GM12878 (cell line): ENCODE measurements at regions not wholly inside any gene's neighbourhood (a gene's known extent, or its start where the extent isn't known, plus 50 kb on each side); places are given as distances from the start of the nearest gene placed in this dataset.
"Not testable (repeated sequence)": the region's sequence is repeated elsewhere in the genome, so short reads cannot be mapped to it uniquely, and the experiment has no call there.

Source experiments
- ATAC-seq: fragments of 200-7000 bp; cut with Tn5 transposase; 3 replicates; pipeline ENCODE4 v1.9.1; 2020; ENCODE audit warnings: mild to moderate bottlenecking, moderate library complexity
- BruUV-seq: library from RNA; stranded (reverse); fragments of 400-500 nt; replicated peaks from 2 replicates; lab custom pipeline; 2021; lab: Mats Ljungman, UMichigan
- CTCF ChIA-PET: fragments of 300-600 bp; sonication (Branson Sonifier 250); formaldehyde crosslinking; extraction: SDS; loops from one replicate; lab custom pipeline; 2021; ENCODE audit warnings: inconsistent platforms; lab: Yijun Ruan, JAX
- POLR2A ChIA-PET: fragments of 350-600 bp; formaldehyde crosslinking; extraction: SDS; loops from one replicate; lab custom pipeline; 2021; ENCODE audit warnings: inconsistent platforms; lab: Charles Lee
- RAD21 ChIA-PET: fragments of 300-600 bp; sonication (Branson Sonifier 250); formaldehyde crosslinking; loops from one replicate; lab custom pipeline; 2023; ENCODE audit warnings: antibody characterized with exemption; ENCODE audit not compliant: unreplicated experiment; lab: Charles Lee
- SMC1A ChIA-PET: fragments of 300-600 bp; sonication (Branson Sonifier 250); formaldehyde crosslinking; loops from one replicate; lab custom pipeline; 2023; ENCODE audit not compliant: unreplicated experiment, uncharacterized antibody; lab: Charles Lee
- DNase-seq: peaks from one replicate; pipeline ENCODE4 v3.0.0-alpha.2; 2011; ENCODE audit warnings: low read depth, low spot score
- FAIRE-seq: peaks from 3 replicates; lab custom pipeline; 2011; peaks lifted over from hg19 to GRCh38; lab: Jason Lieb, UNC
- H2AFZ ChIP-seq: 2 replicates; pipeline ENCODE4 v1.6.0; 2011; ENCODE audit warnings: low read depth, low read length, control low read depth; ENCODE audit not compliant: control insufficient read depth
- H3K27ac ChIP-seq: 2 replicates; pipeline ENCODE4 v1.5.1; 2011; ENCODE audit warnings: control low read depth; ENCODE audit not compliant: control insufficient read depth, insufficient read depth
- H3K27me3 ChIP-seq, 2 experiments: replicated peaks in 1 of 2; 2 replicates each; pipeline versions ENCODE4 v1.6.0 to v1.6.1; 2011; ENCODE audit warnings: low read length in 1 of 2; ENCODE audit not compliant: control insufficient read depth in 2 of 2, insufficient read depth in 2 of 2
- H3K36me3 ChIP-seq, 2 experiments: 2 replicates each; pipeline ENCODE4 v1.5.1; 2011; ENCODE audit warnings: low read length in 1 of 2; ENCODE audit not compliant: control insufficient read depth in 2 of 2, insufficient read depth in 2 of 2
- H3K4me1 ChIP-seq: 2 replicates; pipeline ENCODE4 v1.6.1; 2011; ENCODE audit warnings: mild to moderate bottlenecking, low read length, moderate library complexity, mixed read lengths; ENCODE audit not compliant: control insufficient read depth, insufficient read depth
- H3K4me2 ChIP-seq: 2 replicates; pipeline ENCODE4 v1.6.0; 2011; ENCODE audit warnings: control low read depth; ENCODE audit not compliant: control insufficient read depth, insufficient read depth
- H3K4me3 ChIP-seq: fragments of 200-600 bp; sonication (generic); 2 replicates; pipeline ENCODE4 v1.5.1; 2016
- H3K79me2 ChIP-seq: 2 replicates; pipeline ENCODE4 v1.6.0; 2011; ENCODE audit warnings: low read length; ENCODE audit not compliant: control insufficient read depth, insufficient read depth
- H3K9ac ChIP-seq: 2 replicates; pipeline ENCODE4 v1.8.0; 2011; ENCODE audit warnings: low read length, control low read depth, mixed read lengths; ENCODE audit not compliant: control insufficient read depth, insufficient read depth
- H3K9me3 ChIP-seq: replicated peaks from 3 replicates; pipeline ENCODE4 v1.5.1; 2011; ENCODE audit warnings: mild to moderate bottlenecking, low read length; ENCODE audit not compliant: control insufficient read depth, insufficient read depth
- H4K20me1 ChIP-seq: 2 replicates; pipeline ENCODE4 v1.6.0; 2011; ENCODE audit not compliant: control insufficient read depth, insufficient read depth
- ASH2L ChIP-seq: fragments of 300-600, 200-600 bp; sonication (generic); IDR thresholded peaks from 2 replicates; pipeline ENCODE4 v1.6.1; 2017; ENCODE audit warnings: low read depth, mild to moderate bottlenecking, borderline replicate concordance
- BRCA1 ChIP-seq: IDR thresholded peaks from 2 replicates; pipeline ENCODE4 v1.6.1; 2011; ENCODE audit warnings: low read depth, low read length, improper control_type of control experiment
- CREM ChIP-seq: IDR thresholded peaks from 2 replicates; pipeline ENCODE4 v1.6.1; 2014; ENCODE audit warnings: antibody characterized with exemption, low read depth
- GATAD2B ChIP-seq: fragments of 450-650 bp; conservative IDR thresholded peaks from 2 replicates; pipeline ENCODE4 v1.6.1; 2017; ENCODE audit warnings: low read depth, mild to moderate bottlenecking, moderate library complexity
- IRF4 ChIP-seq: IDR thresholded peaks from 2 replicates; pipeline ENCODE4 v1.6.1; 2011; ENCODE audit warnings: low read depth, low read length
- JUNB ChIP-seq: IDR thresholded peaks from 2 replicates; pipeline ENCODE4 v1.6.1; 2016; ENCODE audit warnings: antibody characterized with exemption, mild to moderate bottlenecking
- MTA3 ChIP-seq: IDR thresholded peaks from 2 replicates; pipeline ENCODE4 v1.6.1; 2012; ENCODE audit warnings: low read length, inconsistent platforms, borderline replicate concordance
- RAD51 ChIP-seq: fragments of 450-650 bp; IDR thresholded peaks from 2 replicates; pipeline ENCODE4 v1.6.1; 2016; ENCODE audit warnings: moderate library complexity, mild to moderate bottlenecking, inconsistent platforms
- RB1 ChIP-seq: fragments of 450-650 bp; formaldehyde crosslinking; IDR thresholded peaks from 2 replicates; pipeline ENCODE4 v1.6.1; 2017; ENCODE audit warnings: mild to moderate bottlenecking, borderline replicate concordance
- SMAD1 ChIP-seq: fragments of 450-650 bp; IDR thresholded peaks from 2 replicates; pipeline ENCODE4 v1.6.1; 2018; ENCODE audit warnings: mild to moderate bottlenecking, low read depth; ENCODE audit not compliant: partially characterized antibody
- SMARCA5 ChIP-seq: fragments of 450-650 bp; IDR thresholded peaks from 2 replicates; pipeline ENCODE4 v1.6.1; 2017; ENCODE audit warnings: mild to moderate bottlenecking
- TARDBP ChIP-seq: IDR thresholded peaks from 2 replicates; pipeline ENCODE4 v1.6.1; 2016; ENCODE audit warnings: borderline replicate concordance
- ZBED1 ChIP-seq: IDR thresholded peaks from 2 replicates; pipeline ENCODE4 v1.6.1; 2016; ENCODE audit warnings: borderline replicate concordance
- ZNF207 ChIP-seq: fragments of 450-650 bp; IDR thresholded peaks from 2 replicates; pipeline ENCODE4 v1.6.1; 2014; ENCODE audit warnings: antibody characterized with exemption, mild to moderate bottlenecking, borderline replicate concordance
- ZZZ3 ChIP-seq: IDR thresholded peaks from 2 replicates; pipeline ENCODE4 v1.6.1; 2011; ENCODE audit warnings: low read depth; ENCODE audit not compliant: control insufficient read depth, insufficient read length
- WGBS: methylation state at CpG from one replicate; pipeline ENCODE4 v1.1.6; 2016; ENCODE audit warnings: low lambda C conversion rate; ENCODE audit not compliant: insufficient replicate concordance, insufficient coverage; ENCODE audit errors: missing lambda C conversion rate; 5-methylcytosine and 5-hydroxymethylcytosine counted together
- in situ Hi-C: fragments of 300-500 bp; cut with MboI; formaldehyde crosslinking; loops from 9 replicates; pipeline ENCODE4 v1.14.3; 2018; ENCODE audit warnings: mixed read lengths
- intact Hi-C: fragments of 100-400 bp; cut with micrococcal nuclease; formaldehyde crosslinking; loops from one replicate; pipeline ENCODE4 v1.14.2; 2022; ENCODE audit not compliant: unreplicated experiment
- TF ChIP-seq, protein P1 (sequence below): fragments of 450-650 bp; IDR thresholded peaks from 2 replicates; pipeline ENCODE4 v1.6.1; 2017; ENCODE audit warnings: mild to moderate bottlenecking
- TF ChIP-seq, protein P2 (sequence below): fragments of 450-650 bp; IDR thresholded peaks from 2 replicates; pipeline ENCODE4 v1.6.1; 2017; ENCODE audit warnings: antibody characterized with exemption, mild to moderate bottlenecking, moderate library complexity

DNA sequence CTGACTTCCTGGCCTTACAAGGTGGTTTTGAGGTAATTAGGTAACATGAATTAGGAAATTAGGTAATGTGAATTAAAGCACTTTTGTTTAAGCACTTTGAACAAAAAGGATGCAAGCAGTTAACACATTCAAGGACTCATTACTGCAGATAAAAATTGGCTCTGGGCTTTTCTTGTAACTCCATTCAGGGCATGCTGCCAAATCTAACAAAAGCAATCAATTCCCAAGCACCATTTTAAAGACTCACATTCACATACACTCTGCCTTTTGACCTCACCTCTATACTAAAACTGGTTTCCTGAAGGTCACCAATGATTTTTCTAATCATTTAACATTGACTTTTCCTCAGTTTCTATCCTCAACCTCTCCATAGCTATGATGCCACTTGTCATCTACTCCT lies 251.2 kb upstream of the RHOBTB1 start:
- Histone ChIP-seq H3K79me2 (no peaks in the 10 kb centered on the region), H3K9ac (no peak overlapping the region), H3K27me3 (no peaks in the 10 kb centered on the region), H3K4me1 (no peaks in the 10 kb centered on the region), H3K4me2 (no peak overlapping the region), H2AFZ (no peak overlapping the region), H3K9me3 (no peaks in the 10 kb centered on the region; the same call in 2 of the 3 replicates), H3K36me3 (no peaks in the 10 kb centered on the region), H4K20me1 (no peaks in the 10 kb centered on the region), H3K4me3 (no peak overlapping the region)
- FAIRE-seq: no peak
- ChIA-PET CTCF (no interaction called here), SMC1A (interaction anchor here (0.6 kb wide), 1 partner anchor 38 kb away, joined by 3 read pairs; no protein-coding TSS in a partner anchor)
- in situ Hi-C loops: no loop called here
- BruUV-seq: no TSS peak
- no peak for ATAC-seq
- no peak for TF ChIP-seq CREM
- no peak for TF ChIP-seq ASH2L
- no peak for TF ChIP-seq SMARCA5
- TF ChIP-seq, protein P1, sequence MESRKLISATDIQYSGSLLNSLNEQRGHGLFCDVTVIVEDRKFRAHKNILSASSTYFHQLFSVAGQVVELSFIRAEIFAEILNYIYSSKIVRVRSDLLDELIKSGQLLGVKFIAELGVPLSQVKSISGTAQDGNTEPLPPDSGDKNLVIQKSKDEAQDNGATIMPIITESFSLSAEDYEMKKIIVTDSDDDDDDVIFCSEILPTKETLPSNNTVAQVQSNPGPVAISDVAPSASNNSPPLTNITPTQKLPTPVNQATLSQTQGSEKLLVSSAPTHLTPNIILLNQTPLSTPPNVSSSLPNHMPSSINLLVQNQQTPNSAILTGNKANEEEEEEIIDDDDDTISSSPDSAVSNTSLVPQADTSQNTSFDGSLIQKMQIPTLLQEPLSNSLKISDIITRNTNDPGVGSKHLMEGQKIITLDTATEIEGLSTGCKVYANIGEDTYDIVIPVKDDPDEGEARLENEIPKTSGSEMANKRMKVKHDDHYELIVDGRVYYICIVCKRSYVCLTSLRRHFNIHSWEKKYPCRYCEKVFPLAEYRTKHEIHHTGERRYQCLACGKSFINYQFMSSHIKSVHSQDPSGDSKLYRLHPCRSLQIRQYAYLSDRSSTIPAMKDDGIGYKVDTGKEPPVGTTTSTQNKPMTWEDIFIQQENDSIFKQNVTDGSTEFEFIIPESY: no peak
- no peak for TF ChIP-seq TARDBP
- TF ChIP-seq, protein P2, sequence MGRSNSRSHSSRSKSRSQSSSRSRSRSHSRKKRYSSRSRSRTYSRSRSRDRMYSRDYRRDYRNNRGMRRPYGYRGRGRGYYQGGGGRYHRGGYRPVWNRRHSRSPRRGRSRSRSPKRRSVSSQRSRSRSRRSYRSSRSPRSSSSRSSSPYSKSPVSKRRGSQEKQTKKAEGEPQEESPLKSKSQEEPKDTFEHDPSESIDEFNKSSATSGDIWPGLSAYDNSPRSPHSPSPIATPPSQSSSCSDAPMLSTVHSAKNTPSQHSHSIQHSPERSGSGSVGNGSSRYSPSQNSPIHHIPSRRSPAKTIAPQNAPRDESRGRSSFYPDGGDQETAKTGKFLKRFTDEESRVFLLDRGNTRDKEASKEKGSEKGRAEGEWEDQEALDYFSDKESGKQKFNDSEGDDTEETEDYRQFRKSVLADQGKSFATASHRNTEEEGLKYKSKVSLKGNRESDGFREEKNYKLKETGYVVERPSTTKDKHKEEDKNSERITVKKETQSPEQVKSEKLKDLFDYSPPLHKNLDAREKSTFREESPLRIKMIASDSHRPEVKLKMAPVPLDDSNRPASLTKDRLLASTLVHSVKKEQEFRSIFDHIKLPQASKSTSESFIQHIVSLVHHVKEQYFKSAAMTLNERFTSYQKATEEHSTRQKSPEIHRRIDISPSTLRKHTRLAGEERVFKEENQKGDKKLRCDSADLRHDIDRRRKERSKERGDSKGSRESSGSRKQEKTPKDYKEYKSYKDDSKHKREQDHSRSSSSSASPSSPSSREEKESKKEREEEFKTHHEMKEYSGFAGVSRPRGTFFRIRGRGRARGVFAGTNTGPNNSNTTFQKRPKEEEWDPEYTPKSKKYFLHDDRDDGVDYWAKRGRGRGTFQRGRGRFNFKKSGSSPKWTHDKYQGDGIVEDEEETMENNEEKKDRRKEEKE: no peak
- TF ChIP-seq JUNB: no peak
- TF ChIP-seq BRCA1: no peak
- TF ChIP-seq ZNF207: no peak
- no peak for TF ChIP-seq GATAD2B
- TF ChIP-seq SMAD1: no peak
- TF ChIP-seq IRF4: no peak
- no peak for TF ChIP-seq RB1
- no peak for TF ChIP-seq ZZZ3
- TF ChIP-seq MTA3: no peak
- TF ChIP-seq ZBED1: no peak
- TF ChIP-seq RAD51: no peak
- TF ChIP-seq, all 136 proteins: peak for 0
- ChIA-PET POLR2A (no interaction called here), RAD21 (no interaction called here)
- H3K27ac ChIP-seq: no peak overlapping the region
- no peak for DNase-seq
- intact Hi-C loops: no loop called here

DNA sequence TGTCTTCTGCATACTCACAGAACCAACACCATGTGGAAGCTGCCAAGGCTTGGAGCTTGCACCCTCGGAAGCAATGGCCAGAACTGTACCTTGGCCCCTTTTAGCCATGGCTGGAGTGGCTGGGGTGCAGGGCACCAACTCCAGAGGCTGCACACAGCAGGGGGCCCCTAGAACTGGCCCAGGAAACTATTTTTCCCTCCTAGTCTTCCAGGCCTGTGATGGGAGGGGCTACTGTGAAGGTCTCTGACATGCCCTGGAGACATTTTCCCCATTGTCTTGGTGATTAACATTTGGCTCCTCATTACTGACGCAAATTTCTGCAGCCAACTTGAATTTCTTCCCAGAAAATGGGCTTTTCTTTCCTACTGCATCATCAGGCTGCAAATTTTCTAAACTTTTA lies 248.6 kb upstream of the RHOBTB1 start:
- H3K4me3 ChIP-seq, BruUV-seq, H3K27me3 ChIP-seq, ATAC-seq, H3K9me3 ChIP-seq, H3K36me3 ChIP-seq, POLR2A ChIA-PET, intact Hi-C loops, RAD21 ChIA-PET, FAIRE-seq, H2AFZ ChIP-seq, H3K9ac ChIP-seq, H3K4me1 ChIP-seq, CTCF ChIA-PET, DNase-seq, H4K20me1 ChIP-seq, H3K4me2 ChIP-seq, H3K79me2 ChIP-seq, H3K27ac ChIP-seq, in situ Hi-C loops: not testable (repeated sequence)
- WGBS: 0% methylated on average over 2 of the region's 2 CpGs
- SMC1A ChIA-PET: interaction anchor here (1.0 kb wide), 1 partner anchor 196 kb away, joined by 4 read pairs; no protein-coding TSS in a partner anchor
